GM19397 (cell line): ENCODE measurements at regions not wholly inside any gene's neighbourhood (a gene's known extent, or its start where the extent isn't known, plus 50 kb on each side); places are given as distances from the start of the nearest gene placed in this dataset.

Experiments used
- ATAC-seq: cut with Tn5 transposase; IDR thresholded peaks from one replicate; pipeline ENCODE4 v1.9.1; 2021; ENCODE audit warnings: mild to moderate bottlenecking, moderate library complexity; ENCODE audit not compliant: unreplicated experiment

DNA sequence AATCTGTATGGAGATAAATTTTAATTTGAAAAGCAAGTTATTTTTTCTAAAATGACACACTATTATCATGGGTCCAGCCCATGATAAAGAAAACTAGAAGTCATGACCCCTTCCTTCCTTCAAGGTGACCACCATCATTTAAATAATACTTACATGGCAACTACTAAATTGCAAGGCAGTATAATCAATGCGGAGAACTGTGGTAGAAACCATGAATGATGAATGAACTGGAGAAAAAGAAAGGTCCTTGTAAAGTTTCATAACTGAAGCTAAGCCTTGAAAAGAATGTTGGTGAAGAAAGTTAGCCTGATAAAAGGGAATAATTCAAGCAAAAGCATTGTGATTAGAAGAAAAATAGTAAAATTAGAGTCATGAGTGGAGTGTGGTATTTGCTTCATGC, 222.9 kb upstream of the TBC1D5 start:
- no peak for ATAC-seq

DNA sequence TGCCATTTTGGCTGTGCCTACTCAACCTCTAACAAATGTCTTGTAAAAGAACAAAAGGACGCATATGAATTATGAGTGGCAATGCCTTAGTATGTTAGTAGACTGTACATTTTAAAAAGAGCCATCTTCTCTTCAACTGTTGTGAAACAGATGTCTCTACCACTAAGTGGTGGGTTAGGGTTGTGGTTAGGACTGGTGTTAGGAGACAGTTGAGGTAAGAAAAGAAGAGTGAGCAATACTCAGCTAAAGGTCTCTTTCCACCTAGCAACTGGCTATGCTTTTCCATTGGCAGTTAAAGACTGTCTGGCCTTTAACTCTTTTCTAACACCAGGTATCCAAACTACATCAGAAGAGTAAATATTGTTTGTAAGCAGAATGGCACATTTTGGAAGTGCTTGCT, 221.7 kb upstream of the TBC1D5 start:
- no peak for ATAC-seq

DNA sequence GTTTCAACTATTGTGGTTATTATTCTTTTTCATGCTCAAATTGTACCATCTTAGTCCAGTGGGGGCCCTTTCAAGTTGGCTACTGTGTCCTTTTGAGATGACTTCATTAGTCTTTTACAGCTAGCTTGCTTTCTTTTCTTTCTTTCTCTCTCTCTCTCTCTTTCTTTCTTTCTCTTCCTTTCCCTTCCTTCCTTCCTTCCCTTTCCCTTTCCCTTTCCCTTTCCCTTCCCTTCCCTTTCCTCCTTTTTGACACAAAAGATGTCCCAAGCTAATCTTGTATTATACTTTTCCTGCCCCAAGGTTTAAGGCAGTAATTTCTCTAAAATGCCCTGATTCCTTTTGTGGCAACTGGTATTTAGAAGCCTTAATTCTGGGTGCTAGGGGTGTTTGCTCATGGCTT, 213.0 kb upstream of the TBC1D5 start:
- ATAC-seq, result no peak

DNA sequence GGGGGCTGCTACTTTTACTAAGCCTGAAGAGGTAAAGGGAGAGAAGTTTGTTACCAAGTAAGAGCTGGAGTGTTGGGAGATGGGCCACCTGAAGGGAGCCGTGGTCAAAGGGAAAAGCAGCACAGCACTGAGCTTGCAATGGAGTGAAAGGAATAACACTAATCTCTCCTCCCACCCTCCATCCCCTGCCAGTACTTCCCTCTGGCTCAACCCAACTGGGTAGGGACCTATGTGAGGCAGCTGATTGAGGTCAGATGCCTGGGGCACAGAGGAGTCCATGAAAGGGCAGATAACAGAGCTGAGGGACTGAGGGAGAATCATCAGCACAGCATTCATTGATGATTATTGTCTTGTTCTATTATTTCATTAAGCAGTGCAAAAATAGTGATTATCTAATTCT, 212.4 kb upstream of the TBC1D5 start:
- no peak for ATAC-seq

DNA sequence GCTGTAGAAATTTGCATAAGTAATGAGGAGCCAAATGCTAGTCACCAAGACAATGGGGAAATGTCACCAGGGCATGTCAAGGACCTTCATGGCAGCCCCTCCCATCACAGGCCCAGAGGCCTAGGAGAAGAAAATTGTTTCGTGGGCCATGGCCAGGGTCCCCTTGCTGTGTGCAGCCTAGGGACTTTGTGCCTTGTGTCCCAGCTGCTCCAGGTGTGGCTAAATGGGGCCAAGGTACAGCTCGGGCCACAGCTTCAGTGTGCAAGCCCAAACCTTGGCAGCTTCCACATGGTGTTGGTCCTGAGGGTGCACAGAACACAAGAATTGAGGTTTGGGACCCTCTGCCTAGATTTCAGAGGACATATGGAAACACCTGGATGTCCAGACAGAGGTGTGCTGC, 208.8 kb upstream of the TBC1D5 start:
- ATAC-seq, result no peak

DNA sequence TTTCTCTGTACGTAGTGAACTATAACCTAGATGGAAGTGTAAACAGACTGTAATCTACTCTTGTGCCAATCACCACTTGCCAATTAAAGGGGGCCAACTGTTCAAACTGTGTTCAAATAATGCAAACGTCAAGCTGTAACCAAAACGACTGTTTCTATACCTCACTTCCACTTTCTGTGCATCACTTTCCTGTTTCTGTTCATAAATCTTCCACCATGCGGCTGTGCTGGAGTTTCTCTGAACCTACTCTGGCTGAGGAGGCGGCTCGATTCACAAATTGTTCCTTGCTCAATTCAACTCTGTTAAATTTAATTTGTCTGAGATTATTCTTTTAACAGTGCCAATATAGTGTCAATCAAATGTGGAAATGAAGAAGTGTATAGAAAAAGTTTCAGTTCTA, 206.7 kb upstream of the TBC1D5 start:
- no peak for ATAC-seq

DNA sequence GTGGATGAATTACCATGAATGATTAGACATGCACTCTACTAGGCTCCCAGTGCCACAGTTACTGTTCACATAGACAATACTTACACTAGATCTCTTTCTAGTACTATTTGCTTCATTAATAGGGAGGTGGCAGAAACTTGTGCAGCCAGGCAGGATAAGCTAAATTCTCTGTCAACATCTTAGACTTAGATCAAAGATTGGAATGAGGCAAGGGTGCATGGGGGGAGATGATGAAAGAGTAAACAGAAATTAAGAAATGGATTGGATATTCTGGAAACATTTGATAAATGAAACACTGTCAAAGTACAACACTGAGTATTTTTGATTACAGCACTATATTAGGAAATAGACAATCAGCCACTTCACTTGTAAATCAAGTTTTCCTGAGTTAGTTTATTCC, 205.4 kb upstream of the TBC1D5 start:
- no peak for ATAC-seq

DNA sequence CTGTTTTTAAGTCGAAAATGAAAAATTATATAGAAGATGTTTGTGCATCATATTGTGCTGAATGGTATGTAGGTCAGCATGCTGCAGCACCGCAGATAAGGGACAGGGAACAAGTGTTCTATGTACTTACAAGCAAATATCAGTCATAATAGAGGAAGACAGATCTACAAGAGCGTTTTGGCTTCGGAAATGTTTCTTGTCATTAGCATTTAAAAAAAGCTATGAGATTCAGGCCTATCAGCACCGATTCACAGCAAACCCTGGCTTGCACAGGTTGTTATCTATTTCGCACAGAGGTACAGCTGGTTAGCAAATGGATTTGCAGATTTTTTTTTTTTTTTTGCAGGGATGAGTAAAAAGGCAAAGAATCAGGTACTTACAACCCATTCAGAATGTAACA, 204.2 kb upstream of the TBC1D5 start:
- no peak for ATAC-seq

DNA sequence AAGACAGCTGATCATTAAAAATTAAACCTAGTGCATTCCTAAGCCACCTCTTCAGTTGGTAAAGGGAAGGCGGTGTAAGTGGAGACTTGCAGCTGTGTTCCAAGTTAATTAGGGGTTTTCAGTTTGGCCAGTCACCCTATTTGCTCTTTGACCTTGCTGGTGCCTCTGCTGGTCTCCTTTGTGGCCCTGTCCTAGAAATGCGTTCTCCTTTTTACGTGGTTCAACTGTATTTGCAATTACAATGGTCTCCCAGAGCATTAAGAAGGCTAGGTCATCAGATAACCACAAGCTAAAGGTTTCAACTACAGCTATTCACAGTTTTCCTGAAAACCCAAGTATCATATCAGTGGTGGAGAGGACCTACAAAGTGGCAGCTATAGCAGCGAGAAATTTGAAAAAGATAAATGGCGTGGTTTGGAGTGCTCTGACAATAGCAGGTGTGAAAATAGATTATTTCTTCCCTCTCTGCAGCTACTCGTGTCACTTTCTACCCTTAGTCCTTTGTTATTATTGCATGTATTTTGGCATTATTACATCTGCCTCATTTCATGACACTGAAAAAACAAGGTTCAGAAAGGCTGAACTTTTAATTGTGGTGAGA, 203.5 kb upstream of the TBC1D5 start:
- no peak for ATAC-seq

DNA sequence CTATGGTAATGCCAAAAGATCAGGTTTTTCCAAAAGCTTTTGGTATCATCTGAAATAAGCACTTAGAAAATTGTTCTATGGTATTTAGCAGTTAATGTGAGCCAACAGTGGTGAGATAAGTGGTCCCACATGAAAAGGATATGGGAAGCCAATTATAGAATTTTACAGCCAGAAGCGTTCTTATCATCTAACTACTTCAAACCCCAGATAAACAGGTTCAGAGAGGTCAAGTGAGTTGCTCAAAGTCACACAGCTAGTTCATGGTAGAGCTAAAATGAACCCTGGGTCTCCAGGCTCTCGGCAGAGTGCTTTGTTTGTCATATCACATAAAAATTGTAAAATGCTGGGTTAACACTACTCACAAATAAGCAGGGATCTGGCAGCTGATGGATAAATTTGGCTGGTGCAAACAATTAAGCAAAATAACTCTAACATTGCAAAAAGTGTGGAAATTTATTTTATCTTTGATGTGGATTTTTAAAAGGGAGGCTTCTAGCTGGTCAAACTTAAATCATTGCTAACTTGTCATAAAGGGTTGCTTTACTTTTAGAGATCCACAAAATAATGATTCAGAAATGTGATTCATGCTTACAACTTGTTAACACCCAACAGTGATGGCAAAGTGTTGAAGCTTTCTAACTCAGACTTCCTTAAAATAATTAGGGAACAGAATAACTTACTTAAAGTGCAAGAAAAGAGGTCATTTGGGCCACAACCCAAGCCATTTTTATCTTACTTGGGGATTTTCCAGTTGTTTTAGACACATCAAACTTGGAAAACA, 202.8 kb upstream of the TBC1D5 start:
- ATAC-seq, result no peak

DNA sequence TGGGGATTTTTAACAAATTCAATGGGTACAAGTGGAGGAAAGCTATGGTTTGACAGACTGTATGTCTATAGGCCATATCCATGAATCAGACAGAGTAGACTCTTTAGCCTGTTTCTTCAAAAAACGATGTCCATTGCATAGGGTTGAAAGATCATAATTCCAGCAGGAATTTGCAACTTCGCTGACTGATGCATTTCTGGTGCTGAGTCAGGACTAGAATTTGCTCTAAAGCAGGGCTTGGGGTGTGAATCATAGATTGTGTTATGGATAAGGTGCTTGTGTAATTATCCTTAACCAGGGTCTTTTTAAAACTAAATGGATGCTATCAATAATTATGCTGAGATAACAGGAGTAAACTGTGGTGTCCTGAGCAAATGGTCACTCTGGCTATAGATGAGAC, 200.4 kb upstream of the TBC1D5 start:
- ATAC-seq, result no peak

DNA sequence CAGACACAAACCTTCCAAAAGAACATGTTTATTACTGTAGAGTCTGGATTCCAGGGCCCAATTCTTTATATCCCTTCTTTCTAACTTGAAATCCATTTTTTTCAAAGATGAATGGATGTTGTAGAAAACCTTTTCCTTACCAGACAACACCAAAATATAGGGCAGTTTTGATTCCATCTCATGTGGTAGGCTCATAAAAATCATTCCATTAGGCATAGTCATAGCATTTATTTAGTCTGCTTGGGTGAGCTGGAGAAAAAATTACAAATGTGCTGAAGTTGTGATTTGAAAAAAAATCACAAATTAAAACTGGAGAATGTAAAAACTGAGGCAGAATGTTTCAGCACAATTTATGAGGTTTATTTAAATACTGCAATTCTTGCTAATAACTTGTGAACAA, 199.3 kb upstream of the TBC1D5 start:
- ATAC-seq, result no peak

DNA sequence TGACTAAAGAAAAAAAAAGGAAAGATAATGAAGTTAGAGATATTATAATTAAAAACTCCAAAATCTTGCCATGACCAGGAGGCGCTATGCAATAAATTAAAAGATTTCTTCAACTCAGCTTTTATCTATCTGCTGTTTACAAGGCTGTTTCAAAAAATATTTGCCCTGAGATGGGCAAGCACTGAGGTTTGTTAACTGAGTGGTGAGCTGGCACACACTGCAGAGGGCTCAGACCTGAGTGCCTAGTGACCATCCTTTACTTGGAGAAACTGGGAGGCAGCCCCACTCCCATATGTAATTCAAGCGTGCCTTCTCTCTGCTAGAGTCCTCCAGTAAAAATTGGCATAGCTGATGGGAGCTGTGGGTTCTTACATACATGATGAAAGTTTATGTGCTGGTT, 198.7 kb upstream of the TBC1D5 start:
- no peak for ATAC-seq

DNA sequence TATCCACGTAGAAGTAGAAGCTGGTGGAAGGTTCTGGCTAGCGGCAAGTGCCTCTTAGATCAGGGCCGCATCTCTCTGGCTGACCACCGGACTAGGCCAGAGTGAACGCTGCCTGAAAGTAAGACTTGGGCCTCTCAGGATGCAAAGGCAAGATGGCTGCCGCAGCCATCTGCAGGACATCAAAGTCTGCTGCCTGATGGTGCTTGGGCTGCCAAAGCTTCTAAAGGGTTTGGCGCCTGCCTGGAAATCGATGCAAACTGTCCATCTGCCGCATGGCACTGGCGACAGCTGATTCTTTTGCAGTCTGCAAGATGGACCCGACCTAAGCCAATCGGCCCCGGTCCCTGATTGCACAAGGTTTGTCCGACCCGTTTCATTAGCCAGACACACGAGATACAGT, 196.7 kb upstream of the TBC1D5 start:
- no peak for ATAC-seq

DNA sequence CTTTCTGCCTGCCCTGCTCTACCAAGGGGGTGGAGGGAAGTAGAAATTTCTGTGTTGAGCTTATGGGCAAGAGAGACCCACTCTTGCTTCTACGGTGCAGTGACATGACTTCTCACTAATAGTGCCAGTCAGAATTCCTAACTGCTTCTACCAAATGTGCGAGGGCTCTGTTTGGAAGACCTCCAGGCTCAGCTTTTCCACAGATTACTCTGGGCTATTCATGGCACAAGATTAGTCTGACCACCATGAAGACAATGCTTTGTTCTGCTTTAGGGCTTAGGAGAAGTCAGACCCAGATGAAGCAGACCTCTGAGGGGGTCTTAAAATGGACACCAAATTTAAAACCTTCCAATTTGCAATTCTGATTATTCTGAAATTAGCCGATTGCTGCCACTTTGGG, 195.9 kb upstream of the TBC1D5 start:
- no peak for ATAC-seq

DNA sequence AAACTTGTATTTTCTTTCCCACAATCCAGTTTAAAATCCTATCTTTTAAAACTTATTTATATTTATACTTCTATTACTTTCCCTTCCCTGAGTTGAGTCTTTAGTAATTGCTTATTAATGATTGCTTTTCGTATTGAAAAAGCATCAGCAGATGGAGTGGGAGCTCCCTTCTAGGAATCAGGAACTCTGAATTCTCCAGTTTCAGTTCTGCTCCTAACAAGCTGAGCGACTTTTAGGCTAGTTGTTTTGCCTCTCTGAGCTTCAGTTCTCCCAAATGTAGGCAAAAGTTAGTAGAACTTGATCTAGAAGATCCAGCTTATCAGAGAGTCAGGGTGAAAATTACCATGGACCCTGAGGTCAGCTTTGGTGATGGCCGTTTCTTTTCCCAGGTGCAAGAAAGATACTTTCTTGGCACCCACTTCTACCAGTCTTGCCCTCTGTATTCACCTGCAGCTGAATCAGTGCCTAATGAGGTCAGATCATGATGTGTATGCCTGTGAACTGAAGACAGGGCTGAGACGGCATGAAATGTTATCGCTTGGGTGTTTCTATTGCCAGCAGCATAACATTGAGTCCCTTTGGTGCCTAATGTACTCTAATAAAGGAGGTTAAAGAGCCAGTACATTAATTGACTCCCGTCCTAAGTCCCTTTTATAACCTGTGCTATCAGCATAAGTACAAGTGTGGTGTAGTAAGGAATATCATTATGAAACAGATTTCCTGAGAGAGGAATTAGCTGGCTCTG, 194.5 kb upstream of the TBC1D5 start:
- ATAC-seq, result no peak

DNA sequence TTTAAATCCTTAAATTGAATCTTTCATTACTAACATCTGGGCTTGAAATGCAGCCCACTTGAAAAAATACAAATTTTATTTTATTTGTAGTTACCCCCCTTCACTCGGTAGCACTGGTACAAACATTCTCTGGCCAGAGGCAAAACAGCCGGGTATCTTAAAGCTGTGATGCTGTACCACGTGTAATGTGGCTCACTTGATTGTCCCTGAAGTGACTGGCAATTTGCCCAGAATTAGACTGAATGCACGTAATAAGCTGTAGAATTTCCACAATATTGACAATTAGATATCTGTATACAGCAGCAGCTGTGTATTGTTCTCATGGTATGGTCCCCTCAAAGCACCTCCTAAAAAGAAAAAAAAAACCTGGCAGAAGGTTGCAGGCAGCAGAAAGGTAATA, 192.8 kb upstream of the TBC1D5 start:
- no peak for ATAC-seq

DNA sequence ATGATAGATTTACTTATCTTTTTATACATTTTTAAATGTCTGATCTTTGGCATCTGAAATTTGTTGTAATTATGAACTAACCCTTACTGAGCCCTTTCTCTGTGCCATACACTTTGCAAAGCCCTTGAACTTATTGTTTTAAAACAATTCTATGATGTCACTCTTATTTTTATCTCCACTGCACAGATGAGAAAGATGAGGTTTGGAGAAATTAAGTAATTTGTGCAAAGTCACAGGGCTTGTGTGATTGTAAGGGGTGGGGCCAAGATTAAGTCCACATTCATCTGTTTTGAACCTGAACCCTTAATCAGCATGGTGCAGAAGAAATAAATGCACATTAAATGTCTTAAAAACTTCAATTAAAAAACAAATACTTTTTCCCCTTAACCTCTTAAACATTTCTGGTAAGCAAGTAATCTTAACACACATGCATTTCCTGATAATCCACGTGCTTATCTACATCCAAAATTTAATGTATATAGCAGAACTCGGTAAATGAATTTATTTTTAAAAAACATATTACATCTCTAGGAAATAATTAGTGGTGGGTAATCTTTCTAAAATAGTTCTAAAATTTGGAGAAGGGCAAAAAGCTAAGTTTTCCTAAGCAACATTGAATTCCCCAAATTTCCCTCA, 189.8 kb upstream of the TBC1D5 start:
- ATAC-seq, result no peak

DNA sequence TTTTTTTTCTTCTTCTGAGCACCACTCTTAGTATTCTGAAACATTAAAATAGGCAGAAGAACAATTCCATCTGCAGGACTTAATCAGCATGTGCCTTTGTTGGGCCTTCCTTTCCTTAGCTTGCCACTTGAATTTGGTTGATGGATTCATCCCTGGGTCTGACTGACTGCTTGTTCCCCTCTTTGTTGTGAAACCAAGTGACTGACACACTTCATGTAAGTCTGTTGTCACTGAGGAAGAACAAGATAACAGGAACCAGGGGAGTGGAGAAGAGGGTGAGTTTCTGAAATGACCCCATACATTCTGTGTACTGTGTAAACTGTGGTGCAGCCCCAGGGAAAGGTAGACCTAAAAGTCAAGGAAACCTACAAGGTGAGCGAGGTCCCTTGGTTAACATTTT, 188.7 kb upstream of the TBC1D5 start:
- ATAC-seq, result no peak

DNA sequence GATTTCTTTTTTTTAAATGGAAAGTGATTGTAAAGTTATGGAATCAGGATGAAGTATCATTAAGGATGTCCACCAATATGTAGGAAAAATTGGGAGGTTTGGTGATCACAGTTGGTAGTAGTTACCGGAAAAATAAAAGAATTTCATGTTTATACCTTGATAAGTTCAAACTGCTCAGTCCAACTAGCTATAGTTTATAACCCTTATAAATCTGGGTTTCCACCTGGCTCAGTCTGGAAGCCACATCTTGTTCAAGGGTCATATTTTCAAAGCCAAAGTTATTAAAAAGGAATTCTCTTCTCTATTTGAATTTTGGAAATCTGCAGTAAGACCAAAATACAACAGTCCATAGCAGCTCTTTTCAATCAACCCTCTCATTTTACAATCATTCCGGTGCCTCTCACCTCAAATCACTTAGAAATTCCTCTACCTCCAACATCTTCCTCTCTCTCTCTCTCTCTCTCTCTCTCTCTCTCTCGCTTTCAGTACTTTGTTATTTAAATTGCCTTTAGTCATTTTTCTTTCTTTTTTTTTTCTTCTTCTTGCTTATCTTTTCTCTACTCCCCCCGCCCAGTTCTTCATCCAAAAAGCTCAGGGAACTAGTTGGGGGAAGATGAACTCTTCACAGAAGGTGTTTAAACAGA, 186.2 kb upstream of the TBC1D5 start:
- no peak for ATAC-seq

DNA sequence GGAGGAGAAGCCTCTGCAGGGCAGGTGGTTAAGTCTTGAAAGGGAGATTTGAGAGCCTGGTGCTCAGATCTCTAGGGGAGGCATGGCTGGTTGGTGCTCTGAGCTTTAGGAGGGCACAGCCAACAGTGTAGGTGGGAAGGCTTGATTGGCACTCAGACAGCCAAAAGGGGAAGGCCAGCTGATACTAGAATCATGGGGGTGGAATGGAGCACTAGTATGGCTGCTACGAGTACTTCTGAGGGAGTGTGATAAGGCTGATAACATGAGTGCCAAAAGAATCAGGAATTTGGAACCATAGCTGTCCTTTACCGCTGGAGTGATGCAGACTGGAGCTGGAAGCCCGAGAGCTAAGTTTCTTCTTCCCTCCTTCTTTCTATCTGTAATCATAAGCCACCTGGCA, 184.6 kb upstream of the TBC1D5 start:
- no peak for ATAC-seq
